HG03571 (cell line): ENCODE measurements at regions not wholly inside any gene's neighbourhood (a gene's known extent, or its start where the extent isn't known, plus 50 kb on each side); places are given as distances from the start of the nearest gene placed in this dataset.
"Not testable (repeated sequence)": the region's sequence is repeated elsewhere in the genome, so short reads cannot be mapped to it uniquely, and the experiment has no call there.

Experiments used
- ATAC-seq: cut with Tn5 transposase; IDR thresholded peaks from one replicate; pipeline ENCODE4 v1.9.1; 2021; ENCODE audit not compliant: unreplicated experiment

DNA sequence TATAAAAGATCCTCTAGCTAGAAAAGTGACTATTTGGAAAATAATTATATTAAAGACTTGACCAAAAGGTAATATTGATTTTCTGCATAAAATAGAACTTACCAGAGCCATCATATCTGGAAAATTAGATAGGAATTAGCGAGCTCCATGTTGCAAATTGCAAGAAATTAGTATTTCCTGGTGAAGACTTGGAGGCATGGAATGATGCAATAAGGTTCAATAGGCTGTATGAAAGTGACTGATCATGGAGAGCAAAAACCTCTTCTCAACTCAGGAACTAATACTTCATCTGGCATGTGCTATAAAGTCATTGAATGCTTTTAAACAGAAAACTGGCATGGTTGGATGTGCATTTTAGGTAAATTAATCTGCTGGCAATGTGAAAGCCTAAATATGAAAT lies 66.3 kb upstream of the UFM1 start:
- no peak for ATAC-seq

DNA sequence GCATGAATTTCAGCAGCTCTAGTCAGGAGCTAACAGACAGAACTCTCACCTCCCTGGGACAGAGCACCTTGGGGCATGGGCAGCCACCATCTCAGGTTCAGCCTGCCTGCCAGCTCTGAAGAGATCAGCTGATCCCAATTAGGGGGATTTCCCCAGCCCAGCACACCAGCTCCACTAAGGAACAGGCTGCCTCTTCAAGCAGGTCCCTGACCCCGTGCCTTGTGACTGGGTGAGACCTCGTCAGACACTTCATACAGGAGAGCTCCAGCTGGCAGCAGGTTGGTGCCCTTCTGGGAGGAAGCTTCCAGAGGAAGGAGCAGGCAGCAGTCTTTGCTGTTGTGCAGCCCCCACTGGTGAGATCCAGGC lies 84.5 kb upstream of the UFM1 start:
- no peak for ATAC-seq

DNA sequence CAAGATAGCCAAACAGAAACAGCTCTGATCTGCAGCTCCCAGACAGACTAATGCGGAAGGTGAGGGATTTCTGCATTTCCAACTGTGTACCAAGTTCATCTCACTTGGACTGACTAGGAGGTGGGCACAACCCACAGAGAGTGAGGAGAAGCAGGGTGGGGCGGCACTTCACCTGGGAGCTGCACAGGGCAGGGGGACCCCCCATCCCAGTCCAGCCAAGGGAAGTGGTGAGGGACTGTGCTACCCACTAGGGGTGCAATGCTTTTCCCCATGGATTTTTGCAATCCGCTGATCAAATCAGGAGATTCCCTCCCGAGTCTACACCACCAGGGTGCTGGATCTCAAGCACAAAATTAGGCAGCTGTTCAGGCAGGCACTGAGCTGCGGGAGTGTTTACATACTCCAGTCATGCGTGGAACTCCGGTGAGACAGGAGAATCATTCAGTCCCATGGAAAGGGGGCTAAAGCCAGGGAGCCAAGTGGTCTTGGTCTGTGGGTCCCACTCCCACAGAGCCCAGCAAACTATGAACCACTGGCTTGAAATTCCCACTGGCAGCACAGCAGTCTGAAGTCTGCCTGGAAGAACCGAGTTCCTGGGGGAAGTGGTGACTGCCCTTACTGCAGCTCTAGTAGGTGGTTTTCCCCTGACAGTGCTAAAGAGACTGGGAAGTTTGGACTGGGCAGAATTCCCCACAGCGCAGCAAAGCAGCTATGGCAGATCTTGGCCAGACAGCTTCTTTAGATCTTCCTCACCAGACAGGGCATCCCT lies 85.1 kb upstream of the UFM1 start:
- no peak for ATAC-seq

DNA sequence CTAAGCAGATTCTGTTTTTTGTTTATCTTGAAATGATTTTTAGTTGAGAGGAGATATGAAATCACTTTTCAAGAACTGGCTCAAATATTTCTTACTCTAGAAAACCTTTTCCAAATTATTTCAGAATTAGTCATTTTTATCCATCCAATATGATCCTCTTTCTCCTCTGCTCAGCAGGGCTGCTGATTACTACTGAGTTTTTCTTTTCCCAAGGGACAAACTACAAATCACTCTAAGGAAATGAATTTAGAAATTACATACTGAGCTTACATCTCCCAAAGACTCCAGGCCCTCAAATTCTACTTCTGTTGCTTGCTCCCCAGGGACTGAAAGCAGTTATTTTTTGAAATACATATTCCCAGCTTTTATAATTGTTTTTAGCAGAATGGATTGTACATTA lies 87.4 kb upstream of the UFM1 start:
- no peak for ATAC-seq

DNA sequence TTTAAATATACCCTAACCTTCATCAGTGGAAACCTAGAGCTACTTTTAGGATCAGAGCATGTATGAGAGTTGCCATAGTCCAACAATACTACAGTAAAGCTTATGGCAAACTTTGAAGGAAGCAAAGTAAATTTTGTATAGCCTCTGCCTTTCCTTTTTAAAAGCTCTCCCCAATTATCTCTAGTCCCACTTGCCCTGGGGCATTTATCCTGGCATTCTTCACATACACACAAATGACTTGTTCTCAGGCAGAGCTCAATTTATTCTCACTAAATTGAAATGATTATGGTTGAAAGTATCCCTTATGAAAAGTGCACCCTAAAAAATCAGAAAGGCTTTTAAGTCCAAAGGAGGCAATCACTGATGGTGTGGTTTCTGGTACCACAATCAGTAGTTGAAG lies 94.1 kb upstream of the UFM1 start:
- ATAC-seq: no peak

DNA sequence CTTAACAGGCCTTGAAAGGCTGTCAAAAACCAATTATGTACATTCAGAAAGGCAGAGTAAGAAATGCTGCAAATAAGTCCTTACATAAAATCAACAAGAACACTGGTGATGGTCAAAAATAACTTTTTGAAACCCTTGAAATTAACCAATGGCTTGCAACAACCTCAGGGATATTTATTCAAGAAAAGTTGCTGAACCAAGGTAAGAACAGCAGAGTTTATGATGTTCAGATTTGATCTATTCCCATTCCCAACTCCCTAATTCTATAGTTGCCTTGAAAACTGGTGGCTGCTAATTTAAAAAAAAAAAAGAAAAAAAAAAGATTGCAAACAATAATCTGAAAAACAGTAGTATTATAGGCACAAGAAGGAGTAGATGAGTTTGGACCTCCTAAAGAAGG lies 109.8 kb upstream of the UFM1 start:
- ATAC-seq: no peak

DNA sequence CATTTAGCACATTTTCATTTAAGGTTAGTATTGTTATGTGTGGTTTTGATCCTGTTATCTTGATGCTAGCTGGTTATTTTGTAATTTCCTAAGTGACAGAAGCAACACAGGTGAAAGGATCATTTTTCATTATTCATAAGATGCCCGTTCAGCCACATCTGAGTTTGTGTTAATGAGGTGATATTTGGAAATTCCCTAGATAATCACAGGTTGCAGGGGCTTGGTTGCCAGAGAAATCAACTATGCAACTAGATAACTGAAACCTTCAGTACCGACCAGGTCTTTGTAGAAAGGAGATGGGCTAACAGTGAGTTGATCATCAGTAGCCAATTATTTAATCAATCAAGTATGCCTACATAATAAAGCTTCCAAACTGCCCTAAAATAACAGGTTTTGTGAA lies 121.3 kb upstream of the UFM1 start:
- no peak for ATAC-seq

DNA sequence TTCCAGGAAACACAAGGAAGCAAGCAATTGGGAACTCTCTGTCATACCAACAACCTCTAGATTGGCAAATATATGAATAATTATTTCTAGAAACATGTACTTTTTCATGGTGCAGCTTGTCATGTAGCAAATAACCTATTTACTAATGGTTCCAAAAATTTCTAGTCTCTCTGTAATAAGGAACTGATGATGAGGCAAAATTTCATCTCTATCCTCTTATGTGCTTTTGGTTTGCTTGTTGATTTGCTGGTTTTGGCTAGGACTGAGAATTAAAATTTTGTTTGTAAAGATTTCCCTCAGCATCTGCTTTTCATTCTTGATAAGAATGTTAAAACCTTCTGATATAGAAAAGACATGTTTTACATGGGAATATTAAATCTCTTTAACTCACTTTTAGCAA lies 123.2 kb upstream of the UFM1 start:
- no peak for ATAC-seq

DNA sequence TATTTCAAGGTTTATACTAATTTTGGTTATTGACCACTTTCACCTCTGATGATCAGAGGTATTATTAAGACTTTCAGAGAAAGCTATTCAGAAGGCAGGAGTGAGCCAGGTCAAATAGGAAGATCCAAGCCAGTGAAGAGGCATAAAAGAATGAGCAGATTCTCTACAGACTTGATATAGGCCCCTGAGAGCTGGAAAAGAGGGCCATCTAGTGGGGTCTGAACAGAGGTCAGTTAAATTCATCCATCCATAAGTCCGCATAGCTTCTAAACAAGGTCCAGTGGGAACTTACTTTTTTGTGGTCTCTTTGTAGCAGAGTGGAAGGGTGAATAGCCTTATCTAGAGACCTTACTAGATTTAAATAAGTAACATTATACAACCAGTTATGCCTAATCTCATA lies 126.6 kb upstream of the UFM1 start:
- ATAC-seq: no peak

DNA sequence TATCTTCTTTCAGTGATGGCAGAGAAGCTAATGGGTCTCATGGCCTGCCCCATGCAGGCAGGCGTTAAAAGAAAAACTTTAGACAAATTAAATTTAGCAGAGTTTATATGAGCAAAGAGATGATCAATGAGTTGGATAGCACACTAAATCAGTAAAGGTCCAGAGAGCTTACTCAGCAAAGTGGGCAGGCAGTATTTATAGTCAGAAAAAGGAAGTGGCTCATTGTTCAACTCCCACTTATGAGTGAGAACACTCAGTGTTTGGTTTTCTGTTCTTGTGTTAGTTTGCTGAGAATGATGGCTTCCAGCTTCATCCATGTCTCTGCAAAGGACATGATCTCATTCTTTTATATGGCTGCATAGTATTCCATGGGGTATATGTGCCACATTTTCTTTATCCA lies 128.5 kb upstream of the UFM1 start:
- ATAC-seq: not testable (repeated sequence)

DNA sequence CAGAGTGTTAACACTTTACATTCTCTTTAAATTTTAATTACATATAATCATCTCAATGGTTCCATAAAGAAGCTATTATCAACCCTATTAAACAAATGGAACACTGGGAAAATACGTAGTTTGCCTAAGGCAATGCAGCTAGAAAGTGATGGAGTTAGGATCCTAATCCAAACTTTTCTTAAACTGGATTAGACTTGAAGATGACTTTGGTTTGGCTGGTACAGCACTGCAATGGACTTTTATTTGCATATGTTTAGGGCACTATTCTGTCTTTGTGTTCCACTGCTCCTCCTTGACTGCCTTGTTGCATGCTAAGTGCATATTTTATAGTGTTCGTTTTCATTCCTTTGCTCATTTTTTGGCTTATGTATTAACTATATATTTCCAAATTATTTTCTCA lies 133.5 kb upstream of the UFM1 start:
- ATAC-seq: no peak

DNA sequence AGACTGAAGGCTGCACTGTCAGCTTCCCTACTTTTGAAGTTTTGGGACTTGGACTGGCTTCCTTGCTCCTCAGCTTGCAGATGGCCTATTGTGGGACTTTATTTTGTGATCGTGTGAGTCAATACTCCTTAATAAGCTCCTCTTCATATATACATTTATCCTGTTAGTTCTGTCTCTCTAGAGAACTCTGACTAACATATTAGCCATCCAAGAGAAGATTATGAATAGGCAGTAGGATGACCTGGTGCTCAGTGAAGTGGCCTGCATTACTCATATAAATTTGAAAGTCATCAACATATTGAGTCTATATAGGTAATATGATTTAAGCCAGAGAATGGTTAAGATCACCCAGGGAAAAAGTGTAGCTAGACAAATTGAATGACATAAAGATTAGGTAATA lies 136.3 kb upstream of the UFM1 start:
- ATAC-seq: no peak

DNA sequence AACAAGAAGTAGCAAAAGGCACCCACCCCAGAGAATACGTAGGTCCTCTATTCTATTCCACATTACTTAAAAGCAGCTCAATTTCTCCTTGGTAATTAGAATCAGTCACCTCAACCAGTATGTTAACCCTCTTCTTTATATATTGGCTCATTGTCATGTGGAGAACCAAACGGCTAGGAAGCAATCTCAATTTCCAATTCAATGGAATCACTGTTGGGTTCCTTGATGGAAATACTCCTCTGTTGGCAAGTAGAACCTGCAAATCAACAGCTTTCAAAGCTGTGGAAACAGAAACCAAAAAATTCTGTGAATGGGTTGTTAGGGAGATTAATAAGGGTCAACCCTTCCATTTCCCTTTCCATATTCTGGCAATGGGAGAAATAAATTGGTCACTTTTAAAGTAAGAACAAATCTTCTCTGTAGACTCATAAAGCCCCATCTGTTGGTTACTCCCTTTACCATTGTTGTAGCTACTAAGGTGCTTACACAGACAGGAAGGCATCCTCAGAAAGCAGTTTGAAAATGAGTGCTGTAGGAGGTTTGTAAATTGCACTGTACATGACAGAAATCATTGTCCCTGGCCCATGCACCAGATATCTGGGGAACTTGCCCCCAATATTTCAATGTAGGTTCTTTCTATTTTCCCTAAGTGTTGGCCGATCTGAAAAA lies 138.6 kb upstream of the UFM1 start:
- ATAC-seq: no peak

DNA sequence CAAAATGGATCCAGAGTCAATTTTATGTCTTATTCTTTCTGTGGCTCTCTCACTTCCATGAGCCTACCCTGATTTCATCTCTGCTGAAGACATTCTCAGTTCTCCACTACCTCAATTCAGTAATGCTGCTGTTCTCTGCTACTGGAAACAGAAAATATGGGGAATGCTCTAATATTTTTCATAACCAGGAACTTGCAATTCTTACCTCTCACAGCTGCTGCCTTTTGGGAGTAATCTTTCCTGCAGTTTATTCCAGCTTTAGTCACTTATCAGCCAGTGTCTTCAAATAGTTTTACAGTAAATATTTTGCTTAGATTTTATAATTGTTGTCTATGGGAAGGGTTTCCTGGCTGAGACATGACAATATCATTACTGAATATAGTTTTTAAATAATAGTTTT lies 145.1 kb upstream of the UFM1 start:
- no peak for ATAC-seq

DNA sequence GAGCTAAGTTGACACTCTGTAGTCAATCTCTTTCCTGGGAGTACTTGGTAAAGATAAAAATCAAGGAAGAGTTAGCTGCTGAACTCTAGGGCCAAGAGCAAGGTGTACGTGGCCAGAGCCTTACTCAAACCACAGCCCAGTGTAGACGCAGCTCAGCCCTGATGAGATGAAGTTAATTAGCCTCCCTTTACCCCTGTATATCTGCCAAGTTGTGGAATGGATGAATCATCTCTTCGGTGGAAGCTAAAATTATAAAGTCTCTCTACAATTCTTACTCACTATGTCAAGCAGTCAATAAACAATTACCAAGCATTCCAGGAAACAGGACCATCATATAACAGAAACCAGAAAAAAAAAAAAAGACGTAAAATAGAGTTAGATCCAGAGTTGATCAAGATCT lies 146.9 kb upstream of the UFM1 start:
- ATAC-seq: no peak

DNA sequence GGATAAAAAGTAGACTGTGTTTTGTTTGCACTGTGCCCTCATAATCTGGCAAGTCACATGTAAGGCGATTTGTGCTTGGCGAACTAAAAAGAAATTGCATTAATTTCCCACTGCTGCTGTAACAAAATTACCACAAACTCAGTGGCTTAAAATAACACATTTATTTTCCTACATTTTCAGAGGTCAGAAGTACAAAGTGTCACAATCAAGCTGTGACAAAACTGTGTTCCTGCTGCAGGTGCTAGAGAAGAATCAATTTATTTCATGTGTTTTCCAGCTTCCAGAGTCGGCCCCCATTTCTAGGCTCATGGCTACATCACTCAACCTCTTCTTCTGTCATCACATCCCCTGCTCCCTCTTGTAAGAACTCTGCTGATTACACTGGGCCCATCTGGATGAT lies 158.6 kb upstream of the UFM1 start:
- no peak for ATAC-seq

DNA sequence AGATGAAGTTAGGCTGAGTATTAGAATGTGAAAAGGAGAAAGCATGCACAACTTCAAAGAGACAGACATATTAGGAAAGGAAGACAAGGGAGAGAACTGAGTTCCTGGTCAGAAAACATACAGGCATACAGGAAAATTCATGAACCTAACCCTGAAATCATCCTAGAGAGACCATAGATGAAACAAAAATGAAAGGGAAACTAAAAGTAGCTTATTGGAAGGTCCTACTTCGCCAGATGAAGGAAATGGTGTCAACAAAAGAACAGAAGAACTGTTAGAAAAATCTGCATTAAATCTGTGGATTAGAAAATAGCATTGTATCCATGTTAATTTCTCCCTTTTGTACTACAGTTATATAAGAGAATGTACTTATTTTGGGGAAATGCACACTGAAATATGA lies 169.0 kb upstream of the UFM1 start:
- no peak for ATAC-seq

DNA sequence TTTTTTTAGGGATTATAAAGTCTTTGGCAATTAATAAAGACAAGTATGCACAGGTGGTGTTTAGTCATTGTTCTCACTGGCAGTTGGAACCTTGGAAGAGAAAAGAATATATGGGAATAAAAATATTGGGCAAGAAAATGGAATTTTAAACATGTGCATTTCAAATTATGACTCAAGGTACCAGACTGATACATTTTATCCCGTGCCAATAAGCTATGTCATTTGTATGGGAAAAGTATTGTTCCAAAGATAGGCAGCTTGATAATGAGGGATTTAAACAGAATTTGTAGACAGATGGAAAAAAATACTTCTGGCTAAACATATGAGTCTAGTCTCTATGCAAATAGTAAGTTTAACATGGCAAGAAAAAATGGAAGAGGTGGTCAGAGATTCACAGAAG lies 169.5 kb upstream of the UFM1 start:
- ATAC-seq: no peak

DNA sequence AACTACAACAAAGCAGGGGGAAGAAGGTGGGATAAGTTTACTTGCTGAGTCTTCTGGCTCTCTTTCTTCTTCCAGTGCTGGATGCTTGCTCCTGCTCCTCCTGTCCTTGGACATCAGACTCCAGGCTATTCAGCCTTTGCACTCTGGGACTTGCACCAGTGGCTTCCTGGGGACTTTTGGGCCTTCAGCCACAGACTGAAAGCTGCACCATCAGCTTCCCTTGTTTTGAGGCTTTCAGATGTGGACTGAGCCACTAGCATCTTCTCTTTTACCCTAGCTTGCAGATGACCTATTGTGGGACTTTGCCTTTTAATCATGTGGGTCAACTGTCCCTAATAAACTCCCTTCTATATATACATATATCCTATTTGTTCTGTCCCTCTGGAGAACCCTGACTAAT lies 173.0 kb upstream of the UFM1 start:
- no peak for ATAC-seq

DNA sequence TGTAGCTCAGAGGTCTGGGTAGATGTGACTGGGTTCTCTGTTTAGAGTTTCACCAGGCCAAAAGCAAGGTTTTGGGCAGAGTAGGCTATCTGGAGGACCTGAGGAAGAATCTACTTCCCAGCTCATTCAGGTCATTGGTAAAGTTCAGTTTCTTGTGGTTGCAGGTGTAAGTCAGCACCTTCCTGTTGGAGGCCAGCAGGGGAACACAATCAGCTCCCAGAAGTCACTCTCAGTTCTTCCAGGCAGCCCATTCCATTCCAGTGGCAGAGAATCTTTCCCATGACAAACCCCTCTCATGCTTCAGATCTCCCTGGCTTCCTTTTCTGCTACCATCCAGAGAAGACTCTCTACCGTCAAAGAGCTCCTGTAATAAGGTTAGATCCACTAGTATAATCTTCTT lies 176.2 kb upstream of the UFM1 start:
- no peak for ATAC-seq

DNA sequence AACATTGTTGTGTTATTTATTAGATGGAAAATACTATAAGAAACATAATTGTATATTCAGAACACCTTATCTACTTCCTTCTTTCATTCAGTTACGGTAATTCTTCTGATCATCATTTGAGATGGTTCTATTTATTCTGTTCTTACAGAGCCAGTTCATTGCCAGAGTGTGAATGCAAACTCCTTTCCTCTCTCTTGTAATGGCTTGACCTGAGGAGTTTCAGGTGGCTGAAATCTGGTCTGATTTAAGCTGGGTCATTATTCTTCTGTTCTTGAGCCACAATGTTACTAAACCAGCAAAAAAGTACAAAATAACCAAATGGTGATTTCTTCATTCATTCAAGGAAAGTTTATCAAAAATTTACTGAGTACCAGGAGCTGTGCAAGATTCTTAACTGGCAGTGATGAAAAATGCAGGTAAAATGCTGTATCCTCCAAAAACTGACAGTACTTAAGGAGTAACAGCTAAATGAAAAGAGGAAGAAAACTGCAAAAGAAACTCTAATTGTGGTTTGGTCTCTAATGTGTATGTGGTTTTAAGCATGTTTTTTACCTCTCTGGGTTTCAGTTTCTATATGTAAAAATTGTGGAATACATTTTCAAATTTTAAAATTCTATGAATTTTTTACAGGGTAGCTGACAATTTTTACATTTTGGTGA lies 182.4 kb upstream of the UFM1 start:
- ATAC-seq: peak; percentile 93

DNA sequence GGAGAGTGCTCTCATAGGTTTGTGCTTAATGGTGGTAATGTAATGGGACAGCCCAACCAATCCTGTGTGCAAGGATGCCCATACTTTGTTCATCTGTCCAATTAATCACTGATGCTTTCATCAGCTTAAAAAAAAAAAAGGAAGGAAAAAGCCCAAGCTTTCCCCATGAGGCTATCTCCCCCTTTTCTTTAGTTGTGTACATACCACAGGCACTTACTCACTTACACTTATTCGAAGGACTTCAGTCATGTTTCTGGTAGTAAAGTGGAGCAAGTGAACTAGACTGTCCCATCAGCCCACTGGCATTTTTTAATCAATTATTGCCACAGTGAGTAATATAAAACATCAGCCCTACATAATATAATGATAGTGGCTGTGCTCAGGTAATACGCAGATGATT lies 183.5 kb upstream of the UFM1 start:
- no peak for ATAC-seq

DNA sequence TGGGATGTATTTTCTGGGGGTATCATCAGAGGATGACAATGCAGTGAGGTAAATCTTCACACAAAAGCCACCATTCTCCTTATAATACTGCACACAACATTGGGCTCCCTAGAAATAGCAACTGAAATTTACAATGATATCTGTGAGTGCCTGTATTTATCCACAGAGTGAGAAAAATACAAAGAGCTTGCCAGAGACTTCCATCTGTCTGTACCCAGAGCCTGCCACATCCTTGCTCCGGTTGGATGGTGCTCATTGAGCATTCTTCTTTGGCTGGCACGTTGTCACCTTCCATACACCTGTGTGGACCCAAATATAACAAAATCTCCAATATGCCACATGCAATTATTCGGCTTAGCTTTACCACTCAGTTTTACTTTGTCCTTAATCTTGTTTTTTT lies 189.5 kb upstream of the UFM1 start:
- ATAC-seq: no peak
